ENCODE measurements at regions not wholly inside any gene's neighbourhood (a gene's known extent, or its start where the extent isn't known, plus 50 kb on each side); places are given as distances from the start of the nearest gene placed in this dataset.

DNA sequence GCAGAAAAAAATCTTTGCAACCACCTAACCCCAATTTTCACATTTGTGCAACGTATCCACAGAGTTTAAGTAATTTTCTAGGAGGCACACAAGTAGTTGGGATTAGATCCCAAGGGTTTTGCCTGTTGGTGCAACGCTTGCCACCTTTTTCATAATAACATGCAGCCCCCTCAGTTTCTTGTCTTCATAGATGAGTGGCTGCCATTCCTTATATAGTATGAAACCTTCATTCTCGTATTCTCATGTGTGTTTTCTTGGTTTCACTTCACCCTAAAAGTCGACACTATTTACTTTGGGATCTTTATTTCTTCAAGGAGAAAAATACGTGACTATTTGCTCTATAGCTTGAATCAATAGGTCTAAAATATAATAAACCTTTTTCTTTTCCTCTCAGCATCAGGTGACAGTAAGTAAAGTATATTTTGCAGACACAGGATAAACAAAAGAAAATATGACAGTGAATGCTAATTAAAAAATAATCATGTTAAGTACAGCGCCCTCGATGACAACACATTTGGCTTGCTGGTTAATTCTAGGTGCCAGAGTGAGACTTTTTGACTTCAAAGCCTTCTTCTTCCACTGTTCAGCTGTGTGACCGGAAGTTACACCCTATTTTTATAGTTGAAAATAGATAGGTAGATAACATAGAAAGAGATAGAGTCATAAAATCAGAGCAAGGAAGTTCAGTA is 342.8 kb upstream of the CCNG1 start:
- TF ChIP-seq CTCF (IDR thresholded peaks at IDR 0.05) (no peak), EZH2 (IDR thresholded peaks at IDR 0.05; ENCODE audit: borderline replicate concordance, insufficient read depth, low read depth, low read length, poor library complexity, severe bottlenecking) (no peak)

Data from B cell (primary cell).